B cell (primary cell): ENCODE measurements at regions not wholly inside any gene's neighbourhood (a gene's known extent, or its start where the extent isn't known, plus 50 kb on each side); places are given as distances from the start of the nearest gene placed in this dataset.

ENCODE experiments used
- ATAC-seq: fragments of 200-7000 bp; cut with Tn5 transposase; one replicate; pipeline ENCODE4 v1.10.0; 2021; ENCODE audit warnings: low read depth, mild to moderate bottlenecking, moderate number of reproducible peaks, moderate library complexity
- CTCF ChIA-PET: fragments of 350-600 bp; sonication (Branson Sonifier 250); formaldehyde crosslinking; loops from one replicate; lab custom pipeline; 2021; ENCODE audit warnings: antibody characterized with exemption, inconsistent platforms; lab: Charles Lee
- POLR2A ChIA-PET: fragments of 350-600 bp; sonication (Branson Sonifier 250); formaldehyde crosslinking; loops from one replicate; lab custom pipeline; 2021; ENCODE audit warnings: antibody characterized with exemption; lab: Charles Lee
- DNase-seq: peaks from one replicate; pipeline ENCODE4 v3.0.0; 2013
- H2AFZ ChIP-seq: 2 replicates; pipeline ENCODE4 v1.6.1; 2012; ENCODE audit warnings: mild to moderate bottlenecking, low read depth, low read length; ENCODE audit not compliant: insufficient read depth, poor library complexity, severe bottlenecking
- H3K27ac ChIP-seq, 2 donors: 1 replicate in 1 of 2; 2 replicates in 1 of 2; pipeline ENCODE4 v1.5.1; 2012 to 2013; ENCODE audit warnings: low read length in 2 of 2, mild to moderate bottlenecking in 2 of 2, moderate library complexity in 1 of 2
- H3K27me3 ChIP-seq, 4 experiments: fragments of 200-600 bp in 1 of 4; sonication (generic) in 1 of 4; replicated peaks in 1 of 4; 1 replicate in 2 of 4; 2 replicates in 2 of 4; pipeline versions ENCODE4 v1.6.1 to v1.7.0; 2013 to 2016; ENCODE audit warnings: low read length in 3 of 4, mild to moderate bottlenecking in 2 of 4, mixed read lengths in 1 of 4, moderate library complexity in 1 of 4; ENCODE audit not compliant: insufficient read depth in 4 of 4, control insufficient read depth in 3 of 4; ENCODE audit errors: control extremely low read depth in 1 of 4
- H3K36me3 ChIP-seq, 2 experiments: replicated peaks in 1 of 2; 1 replicate in 1 of 2; 2 replicates in 1 of 2; pipeline versions ENCODE4 v1.6.1 to v1.7.1; 2013; ENCODE audit warnings: low read length in 1 of 2; ENCODE audit not compliant: insufficient read depth in 2 of 2, control insufficient read depth in 1 of 2; ENCODE audit errors: control extremely low read depth in 1 of 2, extremely low read depth in 1 of 2
- H3K4me1 ChIP-seq, 2 donors: fragments of 200-600 bp in 1 of 2; sonication (generic) in 1 of 2; 1 replicate in 1 of 2; 2 replicates in 1 of 2; pipeline versions ENCODE4 v1.5.1 to v1.6.1; 2013 to 2017; ENCODE audit warnings: low read length in 2 of 2; ENCODE audit not compliant: control insufficient read depth in 2 of 2, insufficient read depth in 2 of 2
- H3K4me2 ChIP-seq: replicated peaks from 2 replicates; pipeline ENCODE3; 2012; ENCODE audit warnings: mild to moderate bottlenecking, low read depth, low read length; ENCODE audit not compliant: poor library complexity, severe bottlenecking
- H3K4me3 ChIP-seq, 5 experiments: fragments of 200-600 bp in 1 of 5; sonication (generic) in 1 of 5; 1 replicate in 3 of 5; 2 replicates in 2 of 5; pipeline versions ENCODE4 v1.5.1 to v1.7.0; 2011 to 2016; ENCODE audit warnings: low read length in 4 of 5, mild to moderate bottlenecking in 4 of 5, low read depth in 2 of 5, control low read depth in 1 of 5, moderate library complexity in 1 of 5; ENCODE audit not compliant: insufficient read depth in 1 of 5; ENCODE audit errors: control extremely low read depth in 1 of 5, extremely low read depth in 1 of 5
- H3K79me2 ChIP-seq: fragments of 200-600 bp; sonication (generic); one replicate; pipeline ENCODE4 v1.6.0; 2016; ENCODE audit warnings: low read length; ENCODE audit not compliant: control insufficient read depth, insufficient read depth
- H3K9ac ChIP-seq: fragments of 200-600 bp; sonication (generic); 2 replicates; pipeline ENCODE4 v1.6.1; 2017; ENCODE audit warnings: mild to moderate bottlenecking, low read length, moderate library complexity
- H3K9me3 ChIP-seq, 3 donors: one replicate each; pipeline versions ENCODE4 v1.6.1 to v1.7.1; 2013; ENCODE audit warnings: low read length in 2 of 3; ENCODE audit not compliant: control insufficient read depth in 2 of 3, insufficient read depth in 1 of 3; ENCODE audit errors: control extremely low read depth in 1 of 3
- H4K20me1 ChIP-seq: 2 replicates; pipeline ENCODE4 v1.6.0; 2012; ENCODE audit warnings: mild to moderate bottlenecking, low read length; ENCODE audit not compliant: insufficient read depth, control insufficient read depth, poor library complexity, severe bottlenecking
- H3K27ac Mint-ChIP-seq: one replicate; pipeline ENCODE4 v1.8.0; 2021; ENCODE audit warnings: mixed read lengths
- H3K27me3 Mint-ChIP-seq: one replicate; pipeline ENCODE4 v1.8.0; 2021; ENCODE audit warnings: mixed read lengths
- H3K4me1 Mint-ChIP-seq: one replicate; pipeline ENCODE4 v1.8.0; 2021; ENCODE audit warnings: mixed read lengths
- H3K4me3 Mint-ChIP-seq: one replicate; pipeline ENCODE4 v1.8.0; 2021; ENCODE audit warnings: mixed read lengths
- H3K9me3 Mint-ChIP-seq: one replicate; pipeline ENCODE4 v1.8.0; 2022; ENCODE audit warnings: mixed read lengths; ENCODE audit not compliant: insufficient read depth
- CTCF ChIP-seq: fragments of 200-600 bp; IDR thresholded peaks from one replicate; pipeline ENCODE4 v1.8.0; 2022; ENCODE audit warnings: antibody characterized with exemption, mild to moderate bottlenecking
- EZH2 ChIP-seq: IDR thresholded peaks from 2 replicates; pipeline ENCODE4 v1.6.1; 2012; ENCODE audit warnings: borderline replicate concordance, low read depth, mild to moderate bottlenecking, moderate library complexity, low read length; ENCODE audit not compliant: insufficient read depth, poor library complexity, severe bottlenecking
- WGBS: methylation state at CpG from one replicate; pipeline ENCODE4 v1.1.5; 2013; ENCODE audit warnings: missing lambda C conversion rate; ENCODE audit not compliant: insufficient coverage; 5-methylcytosine and 5-hydroxymethylcytosine counted together
- intact Hi-C: fragments of 100-400 bp; cut with micrococcal nuclease; formaldehyde crosslinking; loops from one replicate; pipeline ENCODE4 v1.10.0; 2022

GRCh38 chr9:100794738-100795269 is 216.9 kb downstream of the CAVIN4 start:
- Histone ChIP-seq H3K36me3 (no peaks in the 10 kb centered on the region), H4K20me1 (no peaks in the 10 kb centered on the region), H2AFZ (no peak overlapping the region), H3K27ac (no peak overlapping the region), H3K9ac (no peak overlapping the region), H3K79me2 (no peaks in the 10 kb centered on the region), H3K4me1 (no peaks in the 10 kb centered on the region), H3K27me3 (no peaks in the 10 kb centered on the region), H3K4me2 (no peak overlapping the region), H3K4me3 (no peak overlapping the region), H3K9me3 (no peaks in the 10 kb centered on the region)
- Mint-ChIP-seq H3K9me3 (no peaks in the 10 kb centered on the region), H3K4me1 (no peaks in the 10 kb centered on the region), H3K27me3 (no peaks in the 10 kb centered on the region), H3K4me3 (no peak overlapping the region), H3K27ac (no peak overlapping the region)
- CTCF ChIA-PET = no interaction called here
- intact Hi-C loops = no loop called here
- no peak for DNase-seq
- WGBS = 100% methylated on average over 2 of the region's 5 CpGs
- POLR2A ChIA-PET = no interaction called here
- no peak for ATAC-seq
- TF ChIP-seq CTCF (no peak), EZH2 (no peak)

GRCh38 chr9:100803956-100804355 is 224.6 kb upstream of the PLPPR1 start:
- POLR2A ChIA-PET = no interaction called here
- Histone ChIP-seq H3K36me3 (no peaks in the 10 kb centered on the region), H3K9me3 (no peaks in the 10 kb centered on the region), H3K4me2 (no peak overlapping the region), H3K4me3 (no peak overlapping the region), H3K27me3 (no peaks in the 10 kb centered on the region), H3K79me2 (no peaks in the 10 kb centered on the region), H3K9ac (no peak overlapping the region), H2AFZ (no peak overlapping the region), H3K27ac (no peak overlapping the region), H4K20me1 (no peaks in the 10 kb centered on the region), H3K4me1 (no peaks in the 10 kb centered on the region)
- H3K9me3 Mint-ChIP-seq = peaks cover 4% of the 10 kb centered on the region
- H3K27ac Mint-ChIP-seq = no peak overlapping the region
- ATAC-seq = no peak
- CTCF ChIA-PET = no interaction called here
- intact Hi-C loops = no loop called here
- no peak for DNase-seq
- WGBS = 61% methylated on average over 2 of the region's 2 CpGs
- H3K4me3 Mint-ChIP-seq = no peak overlapping the region
- no peak for TF ChIP-seq CTCF
- TF ChIP-seq EZH2 = no peak
- H3K27me3 Mint-ChIP-seq = no peaks in the 10 kb centered on the region
- H3K4me1 Mint-ChIP-seq = no peaks in the 10 kb centered on the region
